Transverse colon (tissue), 4 donors: ENCODE measurements at regions not wholly inside any gene's neighbourhood (a gene's known extent, or its start where the extent isn't known, plus 50 kb on each side); places are given as distances from the start of the nearest gene placed in this dataset.

Experiments
- DNase-seq: peaks from one replicate; pipeline ENCODE4 v3.0.0-alpha.2; 2019
- H3K27ac ChIP-seq, 4 donors: fragments of 200-600 bp; sonication (generic); 2 replicates each; pipeline ENCODE4 v1.5.1; 2016 to 2018; ENCODE audit warnings: inconsistent platforms in 4 of 4
- H3K27me3 ChIP-seq: fragments of 200-600 bp; sonication (generic); 2 replicates; pipeline ENCODE4 v1.5.1; 2017; ENCODE audit warnings: inconsistent platforms
- H3K36me3 ChIP-seq, 4 donors: fragments of 200-600 bp; sonication (generic); 2 replicates each; pipeline ENCODE4 v1.5.1; 2017 to 2019; ENCODE audit warnings: inconsistent platforms in 4 of 4
- H3K4me1 ChIP-seq, 4 donors: fragments of 200-600 bp; sonication (generic); 2 replicates each; pipeline ENCODE4 v1.5.1; 2017 to 2020; ENCODE audit warnings: inconsistent platforms in 4 of 4
- H3K4me3 ChIP-seq, 4 donors: fragments of 200-600 bp; sonication (generic); 1 replicate in 1 of 4; 2 replicates in 3 of 4; pipeline versions ENCODE4 v1.5.1 to v1.6.1; 2017 to 2019; ENCODE audit warnings: inconsistent platforms in 4 of 4
- H3K9me3 ChIP-seq, 2 donors: fragments of 200-600 bp; sonication (generic); 2 replicates each; pipeline ENCODE4 v1.5.1; 2017 to 2019; ENCODE audit warnings: inconsistent platforms in 2 of 2
- CTCF ChIP-seq, 5 experiments: fragments of 200-600 bp in 3 of 5; fragments of 450-650 bp in 2 of 5; sonication (generic) in 3 of 5; IDR thresholded peaks; 1 replicate in 2 of 5; 2 replicates in 3 of 5; pipeline ENCODE4 v1.5.1; 2016 to 2017; ENCODE audit warnings: antibody characterized with exemption in 5 of 5, inconsistent platforms in 3 of 5, mild to moderate bottlenecking in 2 of 5, moderate library complexity in 1 of 5
- EP300 ChIP-seq: sonication (generic); formaldehyde crosslinking; IDR thresholded peaks from one replicate; pipeline ENCODE4 v1.6.1; 2017; ENCODE audit warnings: antibody characterized with exemption, low read depth
- POLR2A ChIP-seq: fragments of 450-650 bp; IDR thresholded peaks from one replicate; pipeline ENCODE4 v1.6.1; 2016; ENCODE audit warnings: antibody characterized with exemption, mild to moderate bottlenecking, moderate library complexity
- POLR2AphosphoS5 ChIP-seq, 3 donors: sonication (generic); formaldehyde crosslinking; IDR thresholded peaks; one replicate each; pipeline ENCODE4 v1.6.1; 2016; ENCODE audit warnings: antibody characterized with exemption in 3 of 3
- WGBS, 2 donors: methylation state at CpG; one replicate each; pipeline ENCODE4 v1.1.5; 2018; ENCODE audit warnings: low coverage in 1 of 2; 5-methylcytosine and 5-hydroxymethylcytosine counted together
- in situ Hi-C, 4 donors: fragments of 200-750 bp; cut with MboI; loops; one replicate each; pipeline versions ENCODE4 v1.15.0 to v1.15.1; 2017; ENCODE audit warnings: low sequenced_read_pairs in 3 of 4, low pct_ligation_motif_present in 1 of 4, low pct_unique_long_range_greater_than_20kb in 1 of 4
- intact Hi-C: fragments of 100-400 bp; cut with DNase I; formaldehyde crosslinking; loops from one replicate; pipeline ENCODE4 v1.15.1; 2023; ENCODE audit warnings: low total_unique reads

- no peak overlapping the region for H3K4me3 ChIP-seq
- H3K36me3 ChIP-seq, result no peaks in the 10 kb centered on the region
- no peaks in the 10 kb centered on the region for H3K9me3 ChIP-seq
- 67% methylated on average over 1 of the region's 1 CpG; no CpG with 5 or more reads in 1 of the 2 donors for WGBS, 2 donors
- in situ Hi-C loops, result no loop called here
- TF ChIP-seq POLR2AphosphoS5 (IDR thresholded peaks at IDR 0.05) (no peak), EP300 (no peak), CTCF (IDR thresholded peaks at IDR 0.05) (no peak), POLR2A (no peak)
- H3K27ac ChIP-seq, result no peak overlapping the region
- no peaks in the 10 kb centered on the region for H3K4me1 ChIP-seq
- no peaks in the 10 kb centered on the region for H3K27me3 ChIP-seq
- DNase-seq, result no peak
- intact Hi-C loops, result no loop called here
Observed at GRCh38 chr19:27896091-27896490, 1316.9 kb downstream of the UQCRFS1 start.

GRCh38 chr19:27894906-27895754 lies 1317.8 kb downstream of the UQCRFS1 start:
- in situ Hi-C loops, result no loop called here
- TF ChIP-seq EP300 (no peak), POLR2AphosphoS5 (IDR thresholded peaks at IDR 0.05) (no peak), CTCF (IDR thresholded peaks at IDR 0.05) (no peak)
- Histone ChIP-seq H3K4me1 (no peaks in the 10 kb centered on the region), H3K4me3 (no peak overlapping the region), H3K27ac (no peak overlapping the region), H3K27me3 (no peaks in the 10 kb centered on the region), H3K9me3 (no peaks in the 10 kb centered on the region), H3K36me3 (no peaks in the 10 kb centered on the region)
- intact Hi-C loops, result no loop called here
- no peak for DNase-seq
- 69% methylated on average over 12 of the region's 12 CpGs; no CpG with 5 or more reads in 1 of the 2 donors for WGBS, 2 donors

GRCh38 chr19:27892500-27892899 lies 1320.5 kb downstream of the UQCRFS1 start:
- no peak for TF ChIP-seq POLR2A
- no peak for TF ChIP-seq CTCF (IDR thresholded peaks at IDR 0.05)
- 62% methylated on average over 2 of the region's 2 CpGs; no CpG with 5 or more reads in 1 of the 2 donors for WGBS, 2 donors
- no peak for DNase-seq
- H3K9me3 ChIP-seq, result no peaks in the 10 kb centered on the region
- in situ Hi-C loops (no loop called here), intact Hi-C loops (no loop called here)
- no peak overlapping the region for H3K4me3 ChIP-seq
- no peaks in the 10 kb centered on the region for H3K27me3 ChIP-seq
- no peaks in the 10 kb centered on the region for H3K36me3 ChIP-seq
- no peaks in the 10 kb centered on the region for H3K4me1 ChIP-seq
- no peak overlapping the region for H3K27ac ChIP-seq

- TF ChIP-seq EP300 (no peak), POLR2AphosphoS5 (IDR thresholded peaks at IDR 0.05) (no peak), CTCF (IDR thresholded peaks at IDR 0.05) (no peak), POLR2A (no peak)
- Histone ChIP-seq H3K27me3 (no peaks in the 10 kb centered on the region), H3K4me1 (no peaks in the 10 kb centered on the region), H3K27ac (no peak overlapping the region), H3K36me3 (no peaks in the 10 kb centered on the region), H3K4me3 (no peak overlapping the region), H3K9me3 (no peaks in the 10 kb centered on the region)
- in situ Hi-C loops (no loop called here), intact Hi-C loops (no loop called here)
- DNase-seq, result no peak
- 42% methylated on average over 4 of the region's 4 CpGs; no CpG with 5 or more reads in 1 of the 2 donors for WGBS, 2 donors
Observed at GRCh38 chr19:27891411-27891810, 1321.5 kb downstream of the UQCRFS1 start.
